ENCODE measurements at regions not wholly inside any gene's neighbourhood (a gene's known extent, or its start where the extent isn't known, plus 50 kb on each side); places are given as distances from the start of the nearest gene placed in this dataset.
"Not testable (repeated sequence)": the region's sequence is repeated elsewhere in the genome, so short reads cannot be mapped to it uniquely, and the experiment has no call there.

- Histone ChIP-seq H3K9me3 (ENCODE audit: control insufficient read depth, low read length) (no peaks in the 10 kb centered on the region), H3K4me1 (ENCODE audit: control insufficient read depth, insufficient read depth, low read length) (no peaks in the 10 kb centered on the region), H3K4me3 (ENCODE audit: insufficient read depth, low read depth, low read length) (no peak overlapping the region), H3K27ac (ENCODE audit: insufficient read depth, low read depth, low read length, poor library complexity, severe bottlenecking) (no peak overlapping the region), H3K36me3 (ENCODE audit: control insufficient read depth, insufficient read depth, low read length) (no peaks in the 10 kb centered on the region), H3K27me3 (ENCODE audit: control insufficient read depth, insufficient read depth, low read length, poor library complexity, severe bottlenecking) (no peaks in the 10 kb centered on the region)
- WGBS, 2 experiments: 91 to 92% methylated on average over 7 of the region's 7 CpGs
Observed at GRCh38 chr7:26992670-26993069, 103.1 kb downstream of the HOXA1 start.

- Histone ChIP-seq H3K4me1 (ENCODE audit: control insufficient read depth, insufficient read depth, low read length) (no peaks in the 10 kb centered on the region), H3K9me3 (ENCODE audit: control insufficient read depth, low read length) (no peaks in the 10 kb centered on the region), H3K36me3 (ENCODE audit: control insufficient read depth, insufficient read depth, low read length) (no peaks in the 10 kb centered on the region), H3K27ac (ENCODE audit: insufficient read depth, low read depth, low read length, poor library complexity, severe bottlenecking) (no peak overlapping the region), H3K27me3 (ENCODE audit: control insufficient read depth, insufficient read depth, low read length, poor library complexity, severe bottlenecking) (no peaks in the 10 kb centered on the region), H3K4me3 (ENCODE audit: insufficient read depth, low read depth, low read length) (no peak overlapping the region)
- WGBS, 2 experiments: 91 to 92% methylated on average over 6 of the region's 6 CpGs
Observed at GRCh38 chr7:26991796-26992195, 104.0 kb downstream of the HOXA1 start.

- Histone ChIP-seq H3K4me1 (ENCODE audit: control insufficient read depth, insufficient read depth, low read length) (no peaks in the 10 kb centered on the region), H3K4me3 (ENCODE audit: insufficient read depth, low read depth, low read length) (no peak overlapping the region), H3K27ac (ENCODE audit: insufficient read depth, low read depth, low read length, poor library complexity, severe bottlenecking) (no peak overlapping the region), H3K36me3 (ENCODE audit: control insufficient read depth, insufficient read depth, low read length) (no peaks in the 10 kb centered on the region), H3K27me3 (ENCODE audit: control insufficient read depth, insufficient read depth, low read length, poor library complexity, severe bottlenecking) (no peaks in the 10 kb centered on the region), H3K9me3 (ENCODE audit: control insufficient read depth, low read length) (no peaks in the 10 kb centered on the region)
- WGBS, 2 experiments: 71 to 87% methylated on average over 3 of the region's 3 CpGs
Observed at GRCh38 chr7:26989897-26990670, 105.7 kb downstream of the HOXA1 start.

- H3K27me3 ChIP-seq (ENCODE audit: control insufficient read depth, insufficient read depth, low read length, poor library complexity, severe bottlenecking): no peaks in the 10 kb centered on the region
- no peak overlapping the region for H3K27ac ChIP-seq (ENCODE audit: insufficient read depth, low read depth, low read length, poor library complexity, severe bottlenecking)
- no peaks in the 10 kb centered on the region for H3K36me3 ChIP-seq (ENCODE audit: control insufficient read depth, insufficient read depth, low read length)
- WGBS, 2 experiments: 95 to 98% methylated on average over 9 of the region's 9 CpGs
- no peak overlapping the region for H3K4me3 ChIP-seq (ENCODE audit: insufficient read depth, low read depth, low read length)
- no peaks in the 10 kb centered on the region for H3K4me1 ChIP-seq (ENCODE audit: control insufficient read depth, insufficient read depth, low read length)
- H3K9me3 ChIP-seq (ENCODE audit: control insufficient read depth, low read length): no peaks in the 10 kb centered on the region
Observed at GRCh38 chr7:26988836-26989374, 106.9 kb downstream of the HOXA1 start.

GRCh38 chr7:26987338-26987737 is 108.5 kb downstream of the HOXA1 start:
- Histone ChIP-seq H3K27me3 (ENCODE audit: control insufficient read depth, insufficient read depth, low read length, poor library complexity, severe bottlenecking) (no peaks in the 10 kb centered on the region), H3K27ac (ENCODE audit: insufficient read depth, low read depth, low read length, poor library complexity, severe bottlenecking) (no peak overlapping the region), H3K4me3 (ENCODE audit: insufficient read depth, low read depth, low read length) (no peak overlapping the region), H3K36me3 (ENCODE audit: control insufficient read depth, insufficient read depth, low read length) (no peaks in the 10 kb centered on the region), H3K9me3 (ENCODE audit: control insufficient read depth, low read length) (no peaks in the 10 kb centered on the region), H3K4me1 (ENCODE audit: control insufficient read depth, insufficient read depth, low read length) (no peaks in the 10 kb centered on the region)
- 78 to 84% methylated on average over 3 of the region's 3 CpGs for WGBS, 2 experiments

GRCh38 chr7:26978146-26978545 is 113.8 kb upstream of the SKAP2 start:
- Histone ChIP-seq H3K27ac (ENCODE audit: insufficient read depth, low read depth, low read length, poor library complexity, severe bottlenecking) (no peak overlapping the region), H3K27me3 (ENCODE audit: control insufficient read depth, insufficient read depth, low read length, poor library complexity, severe bottlenecking) (no peaks in the 10 kb centered on the region), H3K36me3 (ENCODE audit: control insufficient read depth, insufficient read depth, low read length) (no peaks in the 10 kb centered on the region), H3K4me3 (ENCODE audit: insufficient read depth, low read depth, low read length) (no peak overlapping the region), H3K4me1 (ENCODE audit: control insufficient read depth, insufficient read depth, low read length) (no peaks in the 10 kb centered on the region), H3K9me3 (ENCODE audit: control insufficient read depth, low read length) (no peaks in the 10 kb centered on the region)
- WGBS, 2 experiments: 91 to 95% methylated on average over 1 of the region's 2 CpGs

GRCh38 chr7:26976840-26977239 is 112.5 kb upstream of the SKAP2 start:
- peaks cover 3% of the 10 kb centered on the region for H3K9me3 ChIP-seq (ENCODE audit: control insufficient read depth, low read length)
- no peak overlapping the region for H3K27ac ChIP-seq (ENCODE audit: insufficient read depth, low read depth, low read length, poor library complexity, severe bottlenecking)
- no peaks in the 10 kb centered on the region for H3K4me1 ChIP-seq (ENCODE audit: control insufficient read depth, insufficient read depth, low read length)
- no peaks in the 10 kb centered on the region for H3K36me3 ChIP-seq (ENCODE audit: control insufficient read depth, insufficient read depth, low read length)
- no peaks in the 10 kb centered on the region for H3K27me3 ChIP-seq (ENCODE audit: control insufficient read depth, insufficient read depth, low read length, poor library complexity, severe bottlenecking)
- H3K4me3 ChIP-seq (ENCODE audit: insufficient read depth, low read depth, low read length): no peak overlapping the region

- 100% methylated on average over 1 to 2 of the region's 2 CpGs for WGBS, 2 experiments
- not testable (repeated sequence) for H3K36me3 ChIP-seq (ENCODE audit: control insufficient read depth, insufficient read depth, low read length); H3K27ac ChIP-seq (ENCODE audit: insufficient read depth, low read depth, low read length, poor library complexity, severe bottlenecking); H3K4me1 ChIP-seq (ENCODE audit: control insufficient read depth, insufficient read depth, low read length); H3K27me3 ChIP-seq (ENCODE audit: control insufficient read depth, insufficient read depth, low read length, poor library complexity, severe bottlenecking); H3K9me3 ChIP-seq (ENCODE audit: control insufficient read depth, low read length); H3K4me3 ChIP-seq (ENCODE audit: insufficient read depth, low read depth, low read length)
Observed at GRCh38 chr7:26971924-26972323, 107.5 kb upstream of the SKAP2 start.

GRCh38 chr7:26965724-26966123 is 101.3 kb upstream of the SKAP2 start:
- 93 to 95% methylated on average over 3 of the region's 3 CpGs for WGBS, 2 experiments
- no peaks in the 10 kb centered on the region for H3K27me3 ChIP-seq (ENCODE audit: control insufficient read depth, insufficient read depth, low read length, poor library complexity, severe bottlenecking)
- no peaks in the 10 kb centered on the region for H3K36me3 ChIP-seq (ENCODE audit: control insufficient read depth, insufficient read depth, low read length)
- no peaks in the 10 kb centered on the region for H3K4me1 ChIP-seq (ENCODE audit: control insufficient read depth, insufficient read depth, low read length)
- H3K9me3 ChIP-seq (ENCODE audit: control insufficient read depth, low read length): no peaks in the 10 kb centered on the region
- no peak overlapping the region for H3K4me3 ChIP-seq (ENCODE audit: insufficient read depth, low read depth, low read length)
- H3K27ac ChIP-seq (ENCODE audit: insufficient read depth, low read depth, low read length, poor library complexity, severe bottlenecking): no peak overlapping the region

- Histone ChIP-seq H3K36me3 (ENCODE audit: control insufficient read depth, insufficient read depth, low read length) (no peaks in the 10 kb centered on the region), H3K27ac (ENCODE audit: insufficient read depth, low read depth, low read length, poor library complexity, severe bottlenecking) (no peak overlapping the region), H3K4me1 (ENCODE audit: control insufficient read depth, insufficient read depth, low read length) (no peaks in the 10 kb centered on the region), H3K9me3 (ENCODE audit: control insufficient read depth, low read length) (no peaks in the 10 kb centered on the region), H3K27me3 (ENCODE audit: control insufficient read depth, insufficient read depth, low read length, poor library complexity, severe bottlenecking) (no peaks in the 10 kb centered on the region), H3K4me3 (ENCODE audit: insufficient read depth, low read depth, low read length) (no peak overlapping the region)
- 88 to 97% methylated on average over 2 of the region's 2 CpGs for WGBS, 2 experiments
Observed at GRCh38 chr7:26964156-26964808, 99.9 kb upstream of the SKAP2 start.
